ENCODE measurements at regions not wholly inside any gene's neighbourhood (a gene's known extent, or its start where the extent isn't known, plus 50 kb on each side); places are given as distances from the start of the nearest gene placed in this dataset.
"Not testable (repeated sequence)": the region's sequence is repeated elsewhere in the genome, so short reads cannot be mapped to it uniquely, and the experiment has no call there.

GRCh38 chr20:56744325-56744821 lies 115.3 kb downstream of the TFAP2C start:
- H3K27ac Mint-ChIP-seq; H3K9me3 Mint-ChIP-seq; H3K4me1 Mint-ChIP-seq; H3K27me3 Mint-ChIP-seq; H3K36me3 Mint-ChIP-seq (ENCODE audit: low read depth); H3K4me3 Mint-ChIP-seq; DNase-seq; intact Hi-C loops (cut with micrococcal nuclease): not testable (repeated sequence)

DNA sequence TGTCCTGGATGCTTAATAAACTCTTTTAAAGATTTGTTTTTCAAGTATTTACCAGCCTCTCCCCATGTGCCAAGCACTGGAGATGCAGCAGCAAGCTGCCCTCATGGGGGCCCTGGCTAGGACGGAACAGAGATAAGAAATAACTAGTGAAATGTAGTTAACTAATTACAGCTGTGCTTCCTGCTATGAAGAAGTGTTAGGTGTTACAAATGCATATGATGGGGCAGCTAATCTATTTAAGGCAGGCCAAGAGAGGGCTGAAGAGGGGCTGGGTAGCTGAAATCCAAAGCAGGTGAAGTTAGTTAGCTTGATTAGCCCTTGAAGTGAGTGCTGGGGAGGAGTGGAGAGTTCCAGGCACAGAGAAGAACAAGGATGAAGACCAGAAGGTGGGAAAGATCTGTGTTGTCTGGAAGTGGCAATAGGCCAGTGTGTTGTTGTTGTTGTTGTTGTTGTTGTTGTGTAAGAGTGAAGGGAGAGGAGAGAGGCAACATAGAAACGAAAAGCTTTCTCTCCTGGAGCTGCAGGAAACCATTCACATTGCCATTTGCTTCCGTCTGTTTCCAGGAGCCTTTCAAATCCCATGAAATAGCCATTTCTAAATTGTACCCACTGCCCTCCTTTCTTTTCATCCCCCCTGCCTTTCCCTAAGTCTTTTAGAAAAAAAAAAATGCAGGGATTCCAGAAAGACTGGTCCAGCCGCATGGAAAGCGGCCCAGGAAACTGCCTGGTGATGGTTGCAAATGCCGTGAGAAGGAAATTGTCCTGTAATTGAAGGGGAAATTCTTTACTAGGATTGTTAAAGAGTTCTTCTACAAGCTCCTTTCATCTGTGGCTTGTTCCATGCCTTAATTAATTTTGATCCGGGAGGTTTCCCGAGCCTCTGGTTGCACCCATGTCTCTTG lies 119.6 kb downstream of the TFAP2C start:
- peaks cover 10% of the 10 kb centered on the region for H3K27me3 Mint-ChIP-seq
- intact Hi-C loops (cut with micrococcal nuclease): no loop called here
- no peak overlapping the region for H3K27ac Mint-ChIP-seq
- no peaks in the 10 kb centered on the region for H3K36me3 Mint-ChIP-seq (ENCODE audit: low read depth)
- no peaks in the 10 kb centered on the region for H3K4me1 Mint-ChIP-seq
- H3K9me3 Mint-ChIP-seq: no peaks in the 10 kb centered on the region
- DNase-seq: no peak
- H3K4me3 Mint-ChIP-seq: no peak overlapping the region

DNA sequence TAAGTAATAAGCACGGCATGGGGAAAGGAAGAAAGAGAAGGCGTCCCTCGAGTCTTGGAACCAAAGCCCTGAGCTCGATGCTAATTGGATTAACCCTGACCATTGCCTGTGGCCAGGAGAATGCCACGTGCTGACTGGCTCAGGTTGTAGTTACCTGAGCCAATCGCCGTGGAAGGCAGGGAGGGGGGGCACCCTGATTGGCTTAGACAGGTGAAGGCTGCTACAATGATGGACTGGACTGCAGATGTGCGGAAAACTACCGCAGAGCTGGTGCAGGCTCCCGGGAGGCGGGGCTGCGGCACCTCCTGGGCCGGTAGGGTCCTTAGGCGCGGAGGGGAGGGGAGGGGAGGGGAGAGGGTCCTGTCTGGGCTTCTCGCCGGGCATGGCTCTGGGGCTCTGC lies 121.3 kb downstream of the TFAP2C start:
- no peaks in the 10 kb centered on the region for H3K36me3 Mint-ChIP-seq (ENCODE audit: low read depth)
- no peak overlapping the region for H3K27ac Mint-ChIP-seq
- no peaks in the 10 kb centered on the region for H3K4me1 Mint-ChIP-seq
- H3K4me3 Mint-ChIP-seq: no peak overlapping the region
- H3K9me3 Mint-ChIP-seq: no peaks in the 10 kb centered on the region
- DNase-seq: no peak
- peaks cover 10% of the 10 kb centered on the region for H3K27me3 Mint-ChIP-seq
- intact Hi-C loops (cut with micrococcal nuclease): no loop called here

- Mint-ChIP-seq H3K9me3 (no peaks in the 10 kb centered on the region), H3K27ac (no peak overlapping the region), H3K4me1 (no peaks in the 10 kb centered on the region), H3K27me3 (peaks cover 10% of the 10 kb centered on the region), H3K4me3 (no peak overlapping the region), H3K36me3 (ENCODE audit: low read depth) (no peaks in the 10 kb centered on the region)
- intact Hi-C loops (cut with micrococcal nuclease): no loop called here
- DNase-seq: no peak
Measured at GRCh38 chr20:56752274-56752673, 123.2 kb downstream of the TFAP2C start.

DNA sequence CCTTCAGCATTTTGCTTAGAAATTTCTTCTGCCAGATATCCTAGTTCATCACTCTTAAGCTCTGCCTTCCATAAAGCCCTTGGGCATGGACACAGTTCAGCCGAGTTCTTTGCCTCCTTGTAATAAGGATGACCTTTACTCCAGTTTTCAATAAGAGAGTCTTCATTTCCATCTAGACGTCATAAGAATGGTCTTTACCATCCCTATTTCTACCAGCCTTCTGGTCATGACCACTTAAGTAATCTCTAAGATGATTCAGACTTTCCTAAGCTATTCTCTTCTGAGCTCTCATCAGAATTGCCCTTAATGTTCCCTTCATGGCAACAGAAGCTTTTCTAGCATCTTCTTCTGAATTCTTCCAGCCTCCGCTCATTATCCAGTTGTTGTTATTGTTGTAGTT lies 126.1 kb downstream of the TFAP2C start:
- Mint-ChIP-seq H3K4me3 (no peak overlapping the region), H3K27ac (no peak overlapping the region), H3K4me1 (no peaks in the 10 kb centered on the region), H3K36me3 (ENCODE audit: low read depth) (no peaks in the 10 kb centered on the region), H3K9me3 (no peaks in the 10 kb centered on the region), H3K27me3 (peaks cover 2% of the 10 kb centered on the region)
- intact Hi-C loops (cut with micrococcal nuclease): no loop called here
- DNase-seq: no peak

GRCh38 chr20:56756658-56757057 lies 127.6 kb downstream of the TFAP2C start:
- intact Hi-C loops (cut with micrococcal nuclease); H3K4me1 Mint-ChIP-seq; H3K27ac Mint-ChIP-seq; H3K9me3 Mint-ChIP-seq; H3K4me3 Mint-ChIP-seq; H3K27me3 Mint-ChIP-seq; H3K36me3 Mint-ChIP-seq (ENCODE audit: low read depth); DNase-seq: not testable (repeated sequence)

GRCh38 chr20:56758706-56759105 lies 129.6 kb downstream of the TFAP2C start:
- Mint-ChIP-seq H3K9me3 (no peaks in the 10 kb centered on the region), H3K27me3 (no peaks in the 10 kb centered on the region), H3K4me1 (no peaks in the 10 kb centered on the region), H3K36me3 (ENCODE audit: low read depth) (no peaks in the 10 kb centered on the region), H3K4me3 (no peak overlapping the region), H3K27ac (no peak overlapping the region)
- DNase-seq: no peak
- intact Hi-C loops (cut with micrococcal nuclease): no loop called here

DNA sequence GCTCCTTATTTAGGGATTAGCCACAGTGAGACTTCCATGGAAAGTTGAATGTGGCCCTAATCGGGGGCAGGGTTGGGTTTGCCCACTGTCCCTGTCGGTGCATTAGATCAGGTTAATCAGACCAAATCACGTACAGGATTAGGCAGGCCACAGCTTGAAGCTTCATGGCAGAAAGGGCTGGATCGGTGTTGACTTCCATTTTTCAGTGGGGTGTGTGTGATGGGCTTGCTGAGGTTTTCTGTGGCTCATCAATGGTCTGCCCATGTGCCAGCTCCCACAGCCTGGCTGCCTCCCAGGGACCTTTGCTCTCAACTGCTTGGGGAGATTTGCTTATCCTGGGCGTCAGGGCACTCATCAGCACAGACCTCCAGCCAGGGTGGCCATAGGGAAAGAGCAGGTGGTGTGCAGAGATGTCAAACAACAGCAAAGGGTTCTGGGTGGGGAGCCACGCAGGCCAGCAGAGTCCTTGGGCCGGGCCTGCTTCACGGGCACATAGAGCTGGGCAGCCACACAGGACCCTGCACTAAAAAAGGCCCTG lies 130.7 kb downstream of the TFAP2C start:
- intact Hi-C loops (cut with micrococcal nuclease): no loop called here
- no peak for DNase-seq
- Mint-ChIP-seq H3K27me3 (no peaks in the 10 kb centered on the region), H3K4me1 (no peaks in the 10 kb centered on the region), H3K36me3 (ENCODE audit: low read depth) (no peaks in the 10 kb centered on the region), H3K9me3 (no peaks in the 10 kb centered on the region), H3K27ac (no peak overlapping the region), H3K4me3 (no peak overlapping the region)

DNA sequence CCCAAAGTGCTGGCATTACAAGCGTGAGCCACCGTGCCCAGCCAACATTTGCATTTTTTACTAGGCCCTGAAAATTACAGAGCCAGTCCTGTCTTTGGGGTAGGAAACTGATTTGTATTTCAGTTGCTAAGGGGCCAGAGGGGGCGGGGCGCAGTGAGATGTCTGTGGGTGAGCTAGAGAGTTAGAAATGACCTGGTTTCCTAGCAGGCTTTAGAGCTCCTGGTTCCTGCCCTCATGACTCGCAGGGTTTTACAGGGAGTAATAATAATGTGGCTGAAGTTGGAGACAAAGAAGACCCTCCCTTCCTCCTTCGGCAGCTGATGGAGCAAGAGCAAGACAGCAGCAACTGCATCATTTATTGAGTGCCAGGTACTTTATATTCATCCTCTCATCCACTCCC lies 131.5 kb downstream of the TFAP2C start:
- no peak overlapping the region for H3K27ac Mint-ChIP-seq
- H3K9me3 Mint-ChIP-seq: no peaks in the 10 kb centered on the region
- no peak overlapping the region for H3K4me3 Mint-ChIP-seq
- H3K36me3 Mint-ChIP-seq (ENCODE audit: low read depth): no peaks in the 10 kb centered on the region
- DNase-seq: no peak
- no peaks in the 10 kb centered on the region for H3K27me3 Mint-ChIP-seq
- intact Hi-C loops (cut with micrococcal nuclease): no loop called here
- H3K4me1 Mint-ChIP-seq: no peaks in the 10 kb centered on the region

DNA sequence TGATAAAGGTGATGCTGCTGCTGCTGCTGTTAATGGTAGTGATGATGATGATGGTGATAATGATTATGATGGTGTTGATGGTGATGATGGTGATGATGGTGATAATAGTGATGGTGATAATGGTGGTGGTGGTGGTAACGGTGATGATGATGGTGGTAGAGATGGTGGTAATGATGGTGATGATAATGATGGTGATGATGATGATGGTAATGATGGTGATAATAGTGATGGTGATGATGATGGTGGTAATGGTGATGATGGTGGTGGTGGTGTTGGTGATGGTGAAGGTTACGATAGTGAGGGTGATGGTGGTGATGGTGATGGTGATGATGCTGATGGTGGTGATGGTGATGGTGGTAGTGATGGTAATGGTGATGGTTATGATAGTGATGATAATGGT lies 132.3 kb downstream of the TFAP2C start:
- Mint-ChIP-seq H3K27me3 (no peaks in the 10 kb centered on the region), H3K4me3 (no peak overlapping the region), H3K27ac (no peak overlapping the region), H3K4me1 (no peaks in the 10 kb centered on the region), H3K36me3 (ENCODE audit: low read depth) (no peaks in the 10 kb centered on the region), H3K9me3 (no peaks in the 10 kb centered on the region)
- intact Hi-C loops (cut with micrococcal nuclease): no loop called here
- DNase-seq: no peak

GRCh38 chr20:56762401-56762800 lies 133.3 kb downstream of the TFAP2C start:
- H3K27ac Mint-ChIP-seq: no peak overlapping the region
- H3K27me3 Mint-ChIP-seq: no peaks in the 10 kb centered on the region
- DNase-seq: no peak
- H3K9me3 Mint-ChIP-seq: no peaks in the 10 kb centered on the region
- intact Hi-C loops (cut with micrococcal nuclease): no loop called here
- H3K4me3 Mint-ChIP-seq: no peak overlapping the region
- no peaks in the 10 kb centered on the region for H3K4me1 Mint-ChIP-seq
- no peaks in the 10 kb centered on the region for H3K36me3 Mint-ChIP-seq (ENCODE audit: low read depth)

DNA sequence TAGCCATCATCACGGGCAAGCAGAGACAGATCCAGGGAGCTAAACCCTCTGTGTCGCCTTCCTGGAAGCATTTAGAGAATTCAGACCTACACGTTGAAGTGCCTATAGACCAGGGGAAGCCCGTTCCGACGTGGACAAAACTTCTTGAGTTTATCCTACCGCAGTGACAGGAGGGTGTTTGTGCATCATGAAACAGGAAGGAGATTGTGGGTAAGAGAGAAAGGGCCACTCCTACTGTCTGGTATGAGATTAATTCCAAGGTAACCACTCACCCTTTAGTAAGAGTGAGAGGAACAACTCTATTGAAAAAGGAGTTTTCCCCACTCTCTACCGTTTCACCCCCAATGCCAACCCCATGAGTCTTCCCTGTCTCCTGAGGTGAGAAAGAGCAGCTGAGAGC lies 133.7 kb downstream of the TFAP2C start:
- Mint-ChIP-seq H3K27me3 (no peaks in the 10 kb centered on the region), H3K27ac (no peak overlapping the region), H3K9me3 (no peaks in the 10 kb centered on the region), H3K4me3 (no peak overlapping the region), H3K4me1 (no peaks in the 10 kb centered on the region), H3K36me3 (ENCODE audit: low read depth) (no peaks in the 10 kb centered on the region)
- DNase-seq: no peak
- intact Hi-C loops (cut with micrococcal nuclease): no loop called here

- H3K27ac Mint-ChIP-seq: no peak overlapping the region
Measured at GRCh38 chr20:56764671-56765070, 135.6 kb downstream of the TFAP2C start.

DNA sequence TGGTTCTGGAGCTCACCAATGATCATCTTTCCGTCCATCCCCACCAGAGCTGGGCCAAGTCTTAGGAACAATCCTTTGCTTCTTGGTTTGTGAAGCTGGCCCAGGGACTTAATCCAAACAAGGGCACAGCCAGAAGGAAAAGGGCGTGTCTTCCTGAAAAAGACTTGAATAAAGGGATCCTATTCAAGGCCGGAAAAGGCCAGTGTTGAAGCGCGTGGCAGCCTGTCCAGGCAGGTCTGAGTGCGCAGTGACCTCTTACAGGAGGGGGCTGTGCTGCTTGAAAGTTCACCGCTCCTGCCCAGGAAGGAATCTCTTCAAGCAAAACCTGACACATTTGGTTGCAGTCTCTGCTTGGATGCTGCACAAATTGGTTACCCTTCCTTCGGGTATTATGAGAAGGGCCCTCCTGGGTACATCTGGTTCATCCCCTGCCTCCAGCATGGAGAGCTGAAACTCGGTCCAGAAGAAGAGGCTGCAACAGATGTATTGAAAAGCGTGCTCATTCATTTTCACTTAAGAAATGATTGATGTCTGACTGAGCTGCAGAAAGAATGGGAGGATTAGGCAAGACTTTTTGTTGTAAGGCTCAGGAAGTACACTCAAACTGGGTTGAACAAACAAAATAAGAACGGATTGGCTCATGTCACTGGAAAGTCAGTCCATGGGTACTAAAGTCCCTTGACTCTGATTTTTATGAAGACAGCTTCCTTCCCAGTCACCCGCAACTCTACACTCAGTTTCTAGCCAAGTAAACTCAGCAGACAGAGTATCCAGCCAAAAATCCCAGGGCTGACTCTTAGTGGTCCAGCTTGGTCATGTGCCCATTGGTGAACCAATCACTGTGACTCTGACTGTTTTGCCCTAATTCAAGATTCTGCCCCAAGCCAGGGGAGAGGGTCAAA lies 136.3 kb downstream of the TFAP2C start:
- no peak overlapping the region for H3K4me3 Mint-ChIP-seq
- H3K27ac Mint-ChIP-seq: no peak overlapping the region
- DNase-seq: no peak
- H3K27me3 Mint-ChIP-seq: no peaks in the 10 kb centered on the region
- intact Hi-C loops (cut with micrococcal nuclease): no loop called here
- H3K9me3 Mint-ChIP-seq: no peaks in the 10 kb centered on the region
- H3K4me1 Mint-ChIP-seq: no peaks in the 10 kb centered on the region
- H3K36me3 Mint-ChIP-seq (ENCODE audit: low read depth): no peaks in the 10 kb centered on the region

More at GRCh38 chr20:56764671-56765070, 135.6 kb downstream of the TFAP2C start:
- intact Hi-C loops (cut with micrococcal nuclease): no loop called here
- Mint-ChIP-seq H3K4me3 (no peak overlapping the region), H3K9me3 (no peaks in the 10 kb centered on the region), H3K27me3 (no peaks in the 10 kb centered on the region), H3K36me3 (ENCODE audit: low read depth) (no peaks in the 10 kb centered on the region), H3K4me1 (no peaks in the 10 kb centered on the region)
- no peak for DNase-seq

Data from activated CD4-positive, alpha-beta T cell treated with anti-CD3 and anti-CD28 coated beads, Interleukin-2, amount 10 ng/mL, durations not matched to agents 24 days and 14 days (primary cell).